Heart left ventricle (tissue), 16 donors: ENCODE measurements at regions not wholly inside any gene's neighbourhood (a gene's known extent, or its start where the extent isn't known, plus 50 kb on each side); places are given as distances from the start of the nearest gene placed in this dataset.

Experiments used
- ATAC-seq, 4 donors: fragments of 200-7000 bp; cut with Tn5 transposase; one replicate each; pipeline ENCODE4 v1.9.1; 2020 to 2022; ENCODE audit warnings: moderate library complexity in 4 of 4, mild to moderate bottlenecking in 3 of 4, moderate number of reproducible peaks in 1 of 4
- DNase-seq, 5 donors: peaks; one replicate each; pipeline ENCODE4 v3.0.0-alpha.2; 2020
- H3K27ac ChIP-seq, 12 donors: fragments of 200-600 bp; sonication (generic) in 4 of 12; one replicate each; pipeline versions ENCODE4 v1.5.0 to v1.8.0; 2016 to 2022; ENCODE audit warnings: mild to moderate bottlenecking in 2 of 12
- H3K27me3 ChIP-seq, 9 donors: fragments of 200-600 bp; sonication (generic) in 2 of 9; one replicate each; pipeline versions ENCODE4 v1.5.1 to v1.8.0; 2016 to 2022; ENCODE audit warnings: mild to moderate bottlenecking in 3 of 9
- H3K36me3 ChIP-seq, 9 donors: fragments of 200-600 bp; sonication (generic) in 2 of 9; one replicate each; pipeline versions ENCODE4 v1.5.0 to v1.8.0; 2018 to 2022; ENCODE audit warnings: mild to moderate bottlenecking in 2 of 9
- H3K4me1 ChIP-seq, 12 donors: fragments of 200-600 bp; sonication (generic) in 4 of 12; one replicate each; pipeline versions ENCODE4 v1.5.0 to v1.8.0; 2016 to 2022; ENCODE audit warnings: mild to moderate bottlenecking in 3 of 12
- H3K4me3 ChIP-seq, 12 donors: fragments of 200-600 bp; sonication (generic) in 4 of 12; one replicate each; pipeline versions ENCODE4 v1.5.0 to v1.8.0; 2017 to 2022; ENCODE audit warnings: mild to moderate bottlenecking in 9 of 12, moderate library complexity in 4 of 12
- H3K9me3 ChIP-seq, 12 donors: fragments of 200-600 bp; sonication (generic) in 4 of 12; one replicate each; pipeline versions ENCODE4 v1.5.0 to v1.8.0; 2016 to 2022; ENCODE audit warnings: mild to moderate bottlenecking in 1 of 12
- CTCF ChIP-seq, 12 donors: fragments of 200-600 bp; sonication (generic) in 4 of 12; IDR thresholded peaks; one replicate each; pipeline versions ENCODE4 v1.5.0 to v1.8.0; 2018 to 2022; ENCODE audit warnings: antibody characterized with exemption in 12 of 12, mild to moderate bottlenecking in 5 of 12
- POLR2A ChIP-seq, 2 donors: fragments of 450-650 bp; IDR thresholded peaks; one replicate each; pipeline ENCODE4 v1.6.1; 2017; ENCODE audit warnings: antibody characterized with exemption in 2 of 2, mild to moderate bottlenecking in 2 of 2, moderate library complexity in 2 of 2
- WGBS, 4 donors: extraction: QIAGEN DNeasy Blood & Tissue Kit in 2 of 4; methylation state at CpG; one replicate each; pipeline versions ENCODE4 v1.1.5 to v1.1.7; 2013 to 2018; 5-methylcytosine and 5-hydroxymethylcytosine counted together
- intact Hi-C, 10 donors: fragments of 100-400 bp; cut with DNase I; formaldehyde crosslinking; loops; one replicate each; pipeline versions ENCODE4 v1.11.1 to v1.14.2; 2022
- donor health status: ischemic (EF 13 %, LVEDD 7.1; RV severe dilation, severe dysfunction).
- donor health status: healthy with polysubstance abuse.
- donor health status: DM: no; HTN: yes; CAD: no.
- donor health status: DM: no; HTN: no; CAD: no.
- donor health status: ischemic (EF 25% LVEDD 6.9; RV normal size, moderate dysfunction).
- donor health status: ischemic (EF 25% LVEDD 5.7; RV mildly dilated, moderate dysfunction).
- donor health status: healthy.
- donor health status: DM: yes; HTN: yes; CAD: no.
- donor health status: ischemic (EF 35%, LVEDD 5.7; RV mildly dilated, moderate dysfunction).
- donor health status: nonischemic (EF 11% LVEDD 7.7; RV severe dilation, severe dysfunction).
- donor health status: DM: yes; HTN: yes; CAD: no.
- donor health status: PGD.
- donor health status: ischemic (EF 29% LVEDD 5.4; RV normal size, mild dysfunction).
- donor health status: nonischemic (EF 23%, LVEDD 6.1; RV moderate dilation, normal function).

- DNase-seq (no peak), ATAC-seq (no peak)
- H3K27ac ChIP-seq: peak overlapping the region in 7 of 12 donors; percentile 34 to 84 (median 79)
- TF ChIP-seq CTCF (IDR thresholded peaks at IDR 0.05): no peak
- no peak for TF ChIP-seq POLR2A (IDR thresholded peaks at IDR 0.05)
- WGBS, 4 donors: 74 to 91% (median 84%) methylated on average over 11 to 12 of the region's 12 CpGs
- H3K4me3 ChIP-seq: no peak overlapping the region
- no peaks in the 10 kb centered on the region for H3K36me3 ChIP-seq
- peaks cover 0 to 13% (median 3%) of the 10 kb centered on the region in 12 donors for H3K9me3 ChIP-seq
- peaks cover 0 to 39% (median 25%) of the 10 kb centered on the region in 12 donors for H3K4me1 ChIP-seq
- intact Hi-C loops: loop anchor here in 1 of 10 donors (10.0 kb wide), 1 partner anchor 90 kb away; no protein-coding TSS in a partner anchor
- H3K27me3 ChIP-seq: no peaks in the 10 kb centered on the region
Measured at GRCh38 chr16:11494433-11494832, 92.3 kb downstream of the LITAF start.

- peaks cover 0 to 39% (median 25%) of the 10 kb centered on the region in 12 donors for H3K4me1 ChIP-seq
Measured at GRCh38 chr16:11495066-11495407, 91.7 kb downstream of the LITAF start.

More at GRCh38 chr16:11495066-11495407, 91.7 kb downstream of the LITAF start:
- DNase-seq (no peak), ATAC-seq (no peak)
- H3K36me3 ChIP-seq: no peaks in the 10 kb centered on the region
- intact Hi-C loops: loop anchor here in 2 of 10 donors (5.0 to 10.0 kb wide), 2 partner anchors 78 to 90 kb away; no protein-coding TSS in a partner anchor
- H3K27ac ChIP-seq: peak overlapping the region in 9 of 12 donors; percentile 34 to 84 (median 79)
- H3K4me3 ChIP-seq: no peak overlapping the region
- H3K27me3 ChIP-seq: no peaks in the 10 kb centered on the region
- TF ChIP-seq CTCF (IDR thresholded peaks at IDR 0.05) (no peak), POLR2A (IDR thresholded peaks at IDR 0.05) (no peak)
- H3K9me3 ChIP-seq: peaks cover 0 to 11% (median 3%) of the 10 kb centered on the region in 12 donors
- 66 to 75% (median 72%) methylated on average over 5 of the region's 5 CpGs for WGBS, 4 donors
